ENCODE measurements at regions not wholly inside any gene's neighbourhood (a gene's known extent, or its start where the extent isn't known, plus 50 kb on each side); places are given as distances from the start of the nearest gene placed in this dataset.

GRCh38 chr5:17399931-17400330, 98.1 kb upstream of the TAF11L2 start:
- DNase-seq (ENCODE audit: low read depth, low spot score) (no peak), FAIRE-seq (no peak)
- H3K4me1 ChIP-seq (ENCODE audit: control insufficient read depth, extremely low read depth, insufficient read depth, low read length), result no peaks in the 10 kb centered on the region
- H3K79me2 ChIP-seq (ENCODE audit: control insufficient read depth, insufficient read depth, low read length), result no peaks in the 10 kb centered on the region
- no peaks in the 10 kb centered on the region for H3K9me3 ChIP-seq (replicated peaks; ENCODE audit: control insufficient read depth, insufficient read depth, low read length)
- no peak overlapping the region for H3K9ac ChIP-seq (replicated peaks; ENCODE audit: extremely low read depth, insufficient read depth, low read length)
- intact Hi-C loops (cut with micrococcal nuclease) (no loop called here), dilution Hi-C loops (cut with MboI; ENCODE audit: extremely low pct_ligation_motif_present, low sequenced_read_pairs) (no loop called here)
- no peak overlapping the region for H2AFZ ChIP-seq (ENCODE audit: low read depth, low read length)
- H3K9me1 ChIP-seq (replicated peaks; ENCODE audit: control insufficient read depth, extremely low read depth, insufficient read depth, low read length), result no peaks in the 10 kb centered on the region
- H4K20me1 ChIP-seq (replicated peaks; ENCODE audit: control insufficient read depth, extremely low read depth, insufficient read depth, low read length), result no peaks in the 10 kb centered on the region
- no TSS peak for BruUV-seq (replicated peaks)
- TF ChIP-seq JUN (IDR thresholded peaks at IDR 0.05; ENCODE audit: borderline replicate concordance, insufficient read depth, insufficient read length, low read depth) (no peak), MAX (IDR thresholded peaks at IDR 0.05; ENCODE audit: insufficient read depth, insufficient read length) (no peak), POLR2AphosphoS5 (IDR thresholded peaks at IDR 0.05; ENCODE audit: insufficient read depth, low read depth, low read length) (no peak), CTCF (IDR thresholded peaks at IDR 0.05; ENCODE audit: extremely low read depth in 1 of 2, insufficient read depth in 1 of 2, low read depth in 1 of 2, low read length in 2 of 2) (no peak), FOS (IDR thresholded peaks at IDR 0.05; ENCODE audit: borderline replicate concordance, insufficient read depth, low read length) (no peak)
- no peaks in the 10 kb centered on the region for H3K36me3 ChIP-seq (ENCODE audit: control insufficient read depth in 2 of 2, extremely low read depth in 1 of 2, insufficient read depth in 2 of 2, low read length in 2 of 2)
- ChIA-PET CTCF (no interaction called here), POLR2A (no interaction called here)
- H3K4me2 ChIP-seq (ENCODE audit: insufficient read depth, low read length), result no peak overlapping the region
- no peak overlapping the region for H3K27ac ChIP-seq (ENCODE audit: insufficient read depth, low read depth, low read length)
- no peak overlapping the region for H3K4me3 ChIP-seq (replicated peaks in 1 of 3; ENCODE audit: insufficient read depth in 1 of 3, low read depth in 1 of 3, low read length in 3 of 3)
- peaks cover 10 to 39% of the 10 kb centered on the region in 2 experiments for H3K27me3 ChIP-seq (ENCODE audit: control insufficient read depth in 2 of 2, insufficient read depth in 2 of 2, low read length in 2 of 2)
